ENCODE measurements at regions not wholly inside any gene's neighbourhood (a gene's known extent, or its start where the extent isn't known, plus 50 kb on each side); places are given as distances from the start of the nearest gene placed in this dataset.

DNA sequence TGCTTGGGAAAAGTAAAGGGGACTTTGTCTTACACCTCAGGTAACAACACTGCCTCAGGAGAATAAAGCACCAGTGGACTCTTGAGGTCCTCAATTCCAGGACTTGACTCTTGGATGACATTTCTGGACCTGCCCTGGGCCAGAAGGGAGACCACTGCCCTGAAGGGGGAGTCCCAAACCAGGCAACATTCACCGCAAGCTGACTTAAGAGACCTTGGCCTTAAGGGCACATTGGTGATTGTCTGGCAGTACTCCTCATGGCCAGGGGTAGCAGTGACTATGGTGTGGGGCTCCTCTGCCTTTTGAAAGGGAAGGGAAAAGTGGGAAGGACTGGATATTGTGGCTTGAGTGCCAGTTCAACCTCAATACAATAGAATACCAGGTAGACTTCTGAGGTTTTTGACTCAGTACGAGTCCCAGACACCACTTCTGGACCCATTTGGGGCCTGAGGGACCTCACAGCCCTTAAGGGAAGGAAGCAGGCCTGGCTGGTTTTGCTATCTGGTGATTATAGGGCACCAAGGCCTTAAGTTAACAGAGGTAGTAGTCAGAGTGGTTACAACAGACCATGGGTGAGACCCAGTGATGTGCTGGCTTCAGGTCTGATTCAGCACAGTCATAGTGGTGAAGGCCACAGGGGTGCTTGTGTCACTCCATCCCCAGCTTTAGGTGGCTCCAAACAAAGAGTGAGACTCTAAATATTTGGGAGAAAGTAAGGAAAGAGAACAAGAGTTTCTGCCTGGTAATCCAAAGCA lies 121.2 kb upstream of the TET2 start:
- no peaks in the 10 kb centered on the region for H3K36me3 ChIP-seq (ENCODE audit: control insufficient read depth, insufficient read depth, low read length)
- H3K27ac ChIP-seq (ENCODE audit: low read depth, low read length): no peak overlapping the region
- 100% methylated on average over 1 of the region's 2 CpGs for WGBS (ENCODE audit: insufficient coverage)
- H3K27me3 ChIP-seq (ENCODE audit: control insufficient read depth, insufficient read depth, low read length): no peaks in the 10 kb centered on the region
- H3K4me3 ChIP-seq (ENCODE audit: low read depth, low read length): no peak overlapping the region
- no peaks in the 10 kb centered on the region for H3K4me1 ChIP-seq (ENCODE audit: control insufficient read depth, insufficient read depth, low read length)
- DNase-seq (ENCODE audit: low read depth in 4 of 6, low spot score in 6 of 6): no peak
- peaks cover 2% of the 10 kb centered on the region for H3K9me3 ChIP-seq (ENCODE audit: control insufficient read depth, insufficient read depth, low read length)

DNA sequence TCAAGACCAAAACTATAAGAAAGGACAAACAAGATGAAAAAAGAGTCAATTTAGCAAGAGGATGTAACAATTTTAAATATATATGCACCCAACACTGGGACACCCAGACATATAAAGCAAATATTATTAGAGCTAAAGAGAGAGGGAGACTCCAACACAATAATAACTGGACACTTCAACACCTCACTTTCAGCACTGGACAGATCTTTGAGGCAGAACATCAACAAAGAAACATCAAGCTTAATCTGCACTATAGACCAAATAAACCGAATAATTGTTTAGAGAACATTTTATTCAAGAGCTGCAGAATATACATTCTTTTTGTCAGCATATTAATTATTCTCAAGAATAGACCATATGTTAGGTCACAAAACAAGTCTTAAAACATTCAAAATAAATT lies 109.7 kb upstream of the TET2 start:
- no peak overlapping the region for H3K27ac ChIP-seq (ENCODE audit: low read depth, low read length)
- no peaks in the 10 kb centered on the region for H3K36me3 ChIP-seq (ENCODE audit: control insufficient read depth, insufficient read depth, low read length)
- H3K9me3 ChIP-seq (ENCODE audit: control insufficient read depth, insufficient read depth, low read length): no peaks in the 10 kb centered on the region
- DNase-seq (ENCODE audit: low read depth in 4 of 6, low spot score in 6 of 6): no peak
- no peak overlapping the region for H3K4me3 ChIP-seq (ENCODE audit: low read depth, low read length)
- H3K4me1 ChIP-seq (ENCODE audit: control insufficient read depth, insufficient read depth, low read length): no peaks in the 10 kb centered on the region
- no CpG with 5 or more reads among the region's 1 CpG for WGBS (ENCODE audit: insufficient coverage)
- H3K27me3 ChIP-seq (ENCODE audit: control insufficient read depth, insufficient read depth, low read length): no peaks in the 10 kb centered on the region

DNA sequence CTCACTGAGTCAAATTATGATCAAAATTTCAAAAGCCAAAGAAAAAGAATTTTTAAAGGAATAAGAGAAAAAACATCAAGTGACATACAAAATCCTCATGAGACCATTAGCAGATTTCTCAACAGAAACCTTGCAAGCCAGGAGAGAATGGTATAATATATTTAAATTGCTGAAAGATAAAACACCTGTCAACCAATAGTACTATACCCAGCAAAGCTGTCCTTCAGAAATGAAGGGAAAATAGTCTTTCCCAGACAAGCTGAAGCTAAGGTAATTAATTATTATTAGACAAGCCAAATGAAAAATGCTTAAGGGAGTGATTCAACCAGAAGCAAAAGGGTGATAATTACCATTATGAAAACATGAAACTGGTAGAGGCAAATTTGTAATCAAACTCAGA lies 104.2 kb upstream of the TET2 start:
- Histone ChIP-seq H3K27me3 (ENCODE audit: control insufficient read depth, insufficient read depth, low read length) (no peaks in the 10 kb centered on the region), H3K4me3 (ENCODE audit: low read depth, low read length) (no peak overlapping the region), H3K4me1 (ENCODE audit: control insufficient read depth, insufficient read depth, low read length) (no peaks in the 10 kb centered on the region), H3K36me3 (ENCODE audit: control insufficient read depth, insufficient read depth, low read length) (no peaks in the 10 kb centered on the region), H3K27ac (ENCODE audit: low read depth, low read length) (no peak overlapping the region), H3K9me3 (ENCODE audit: control insufficient read depth, insufficient read depth, low read length) (peaks cover 4% of the 10 kb centered on the region)
- DNase-seq (ENCODE audit: low read depth in 4 of 6, low spot score in 6 of 6): no peak

DNA sequence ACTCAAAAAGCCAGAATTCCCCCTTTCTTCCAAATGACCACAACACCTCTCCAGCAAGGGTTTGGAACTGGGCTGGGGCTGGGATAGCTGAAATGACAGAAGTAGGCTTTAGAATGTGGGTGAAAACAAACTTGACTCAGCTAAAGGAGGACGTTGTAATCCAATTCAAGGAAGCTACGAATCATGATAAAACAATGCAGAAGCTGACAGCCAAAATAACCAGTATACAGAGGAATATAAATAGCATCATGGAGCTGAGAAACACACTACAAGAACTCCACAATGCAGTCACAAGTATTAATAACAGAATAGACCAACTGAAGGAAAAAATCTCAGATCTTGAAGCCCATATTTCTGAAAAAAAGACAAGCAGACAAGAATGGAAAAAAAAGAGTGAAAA lies 95.8 kb upstream of the TET2 start:
- H3K4me1 ChIP-seq (ENCODE audit: control insufficient read depth, insufficient read depth, low read length): no peaks in the 10 kb centered on the region
- no peak for DNase-seq (ENCODE audit: low read depth in 4 of 6, low spot score in 6 of 6)
- no peaks in the 10 kb centered on the region for H3K36me3 ChIP-seq (ENCODE audit: control insufficient read depth, insufficient read depth, low read length)
- H3K9me3 ChIP-seq (ENCODE audit: control insufficient read depth, insufficient read depth, low read length): no peaks in the 10 kb centered on the region
- no peak overlapping the region for H3K27ac ChIP-seq (ENCODE audit: low read depth, low read length)
- no peak overlapping the region for H3K4me3 ChIP-seq (ENCODE audit: low read depth, low read length)
- WGBS (ENCODE audit: insufficient coverage): no CpG with 5 or more reads among the region's 2 CpGs
- no peaks in the 10 kb centered on the region for H3K27me3 ChIP-seq (ENCODE audit: control insufficient read depth, insufficient read depth, low read length)

DNA sequence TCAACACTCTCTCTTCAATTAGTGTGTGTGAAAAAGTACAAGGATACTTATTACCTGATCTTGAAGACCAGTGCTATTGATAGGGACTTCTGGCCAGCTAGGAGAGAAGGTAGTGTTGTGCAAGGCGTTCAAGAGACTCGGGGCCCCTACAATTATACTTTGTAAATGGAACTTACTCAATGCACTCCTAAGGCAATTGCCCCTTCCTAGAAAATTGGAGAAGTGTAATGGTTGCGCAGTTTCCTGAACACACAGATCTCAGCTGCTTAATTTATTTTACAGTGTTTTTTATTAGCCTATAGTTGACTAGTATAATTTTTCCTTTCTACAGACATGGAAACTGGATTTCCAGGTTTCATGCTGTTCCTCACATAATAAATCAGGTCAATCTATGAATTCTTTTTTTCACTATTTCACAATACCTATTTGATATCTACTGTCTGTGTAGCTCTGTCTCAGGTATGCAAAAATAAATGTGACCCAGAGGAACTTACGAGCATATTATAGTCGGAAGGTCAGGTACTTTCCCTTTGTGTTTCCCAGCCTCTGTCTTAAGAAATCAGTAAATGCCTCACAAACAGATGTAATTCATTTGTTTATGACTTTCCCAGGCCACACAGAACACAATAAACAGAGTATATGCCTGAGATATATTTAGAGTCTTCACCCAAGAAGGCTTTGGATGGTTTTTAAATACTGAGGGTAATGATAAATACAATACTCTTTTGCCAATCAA lies 89.1 kb upstream of the TET2 start:
- no peak overlapping the region for H3K4me3 ChIP-seq (ENCODE audit: low read depth, low read length)
- no peaks in the 10 kb centered on the region for H3K27me3 ChIP-seq (ENCODE audit: control insufficient read depth, insufficient read depth, low read length)
- no peak overlapping the region for H3K27ac ChIP-seq (ENCODE audit: low read depth, low read length)
- H3K9me3 ChIP-seq (ENCODE audit: control insufficient read depth, insufficient read depth, low read length): no peaks in the 10 kb centered on the region
- no peaks in the 10 kb centered on the region for H3K4me1 ChIP-seq (ENCODE audit: control insufficient read depth, insufficient read depth, low read length)
- no peaks in the 10 kb centered on the region for H3K36me3 ChIP-seq (ENCODE audit: control insufficient read depth, insufficient read depth, low read length)
- DNase-seq (ENCODE audit: low read depth in 4 of 6, low spot score in 6 of 6): no peak
- WGBS (ENCODE audit: insufficient coverage): 100% methylated on average over 2 of the region's 5 CpGs

DNA sequence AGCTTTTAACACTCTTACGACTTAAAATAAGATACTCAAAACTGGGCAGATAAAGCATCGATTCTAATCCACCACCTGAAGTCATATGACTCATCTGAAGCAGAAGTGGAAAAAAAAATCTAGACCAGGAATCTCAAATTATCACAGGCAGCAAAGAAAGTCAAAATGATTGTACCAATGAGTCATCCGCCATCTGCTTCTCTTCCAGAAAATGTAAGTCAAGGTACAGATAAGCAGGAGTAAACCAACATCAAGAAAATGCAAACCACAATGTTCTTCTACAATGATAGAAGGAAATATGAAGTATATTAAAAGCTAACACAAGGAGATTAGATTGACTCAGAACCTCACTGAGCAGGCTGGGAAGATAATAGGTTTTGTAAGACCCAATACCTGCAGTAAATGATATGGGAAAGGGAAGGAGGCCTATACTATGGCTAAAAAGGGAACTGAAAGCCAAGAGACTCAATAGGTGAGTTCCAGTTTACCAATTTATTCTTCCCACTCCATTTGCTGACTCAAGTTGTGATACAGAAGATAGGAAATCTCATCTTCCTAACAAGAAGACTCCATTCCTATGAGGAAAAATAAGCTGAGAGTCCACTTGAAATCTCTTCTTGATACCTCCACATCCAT lies 88.4 kb upstream of the TET2 start:
- H3K4me1 ChIP-seq (ENCODE audit: control insufficient read depth, insufficient read depth, low read length): no peaks in the 10 kb centered on the region
- no CpG with 5 or more reads among the region's 3 CpGs for WGBS (ENCODE audit: insufficient coverage)
- H3K27me3 ChIP-seq (ENCODE audit: control insufficient read depth, insufficient read depth, low read length): no peaks in the 10 kb centered on the region
- H3K9me3 ChIP-seq (ENCODE audit: control insufficient read depth, insufficient read depth, low read length): no peaks in the 10 kb centered on the region
- H3K4me3 ChIP-seq (ENCODE audit: low read depth, low read length): no peak overlapping the region
- H3K36me3 ChIP-seq (ENCODE audit: control insufficient read depth, insufficient read depth, low read length): no peaks in the 10 kb centered on the region
- no peak overlapping the region for H3K27ac ChIP-seq (ENCODE audit: low read depth, low read length)
- no peak for DNase-seq (ENCODE audit: low read depth in 4 of 6, low spot score in 6 of 6)

DNA sequence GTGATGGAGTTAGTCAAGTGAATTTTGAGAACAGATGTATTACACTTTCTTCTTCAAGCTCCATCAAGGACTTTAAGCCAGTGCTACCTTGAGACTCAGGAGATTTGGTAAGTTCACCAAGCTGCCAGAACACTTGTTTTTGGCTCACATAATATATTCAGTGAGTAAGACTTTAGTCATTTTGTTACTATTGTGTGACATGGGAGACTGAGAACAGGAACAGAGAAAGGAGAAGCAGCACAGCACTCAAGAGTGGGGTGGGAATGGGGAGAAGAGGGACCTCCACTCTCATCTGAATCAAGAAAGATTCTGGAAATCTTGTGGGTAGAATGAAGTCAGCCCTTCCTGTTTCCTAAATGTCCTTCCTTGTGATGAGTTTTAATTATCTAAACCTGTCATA lies 87.3 kb upstream of the TET2 start:
- Histone ChIP-seq H3K36me3 (ENCODE audit: control insufficient read depth, insufficient read depth, low read length) (no peaks in the 10 kb centered on the region), H3K27me3 (ENCODE audit: control insufficient read depth, insufficient read depth, low read length) (no peaks in the 10 kb centered on the region), H3K27ac (ENCODE audit: low read depth, low read length) (no peak overlapping the region), H3K4me1 (ENCODE audit: control insufficient read depth, insufficient read depth, low read length) (no peaks in the 10 kb centered on the region), H3K4me3 (ENCODE audit: low read depth, low read length) (no peak overlapping the region), H3K9me3 (ENCODE audit: control insufficient read depth, insufficient read depth, low read length) (no peaks in the 10 kb centered on the region)
- DNase-seq (ENCODE audit: low read depth in 4 of 6, low spot score in 6 of 6): no peak

DNA sequence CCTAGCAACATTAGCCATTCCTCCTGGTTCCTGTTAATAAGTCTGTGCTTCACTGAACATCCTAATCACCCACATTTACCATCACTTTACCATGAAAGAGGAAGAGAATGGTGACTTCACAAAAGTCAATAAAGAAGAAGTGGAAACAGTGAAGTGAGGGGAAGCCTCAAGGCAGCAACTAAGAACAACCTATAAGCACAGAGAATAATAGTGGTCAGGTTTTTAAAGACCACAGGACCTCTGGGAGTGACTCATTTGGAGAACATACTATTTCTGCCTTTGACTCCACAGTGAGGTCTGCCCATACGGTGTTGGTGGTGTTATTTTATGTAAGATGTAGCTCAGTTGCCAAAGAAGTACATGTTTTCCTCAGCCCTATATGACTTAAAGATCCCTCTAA lies 86.0 kb upstream of the TET2 start:
- no peak overlapping the region for H3K4me3 ChIP-seq (ENCODE audit: low read depth, low read length)
- no peaks in the 10 kb centered on the region for H3K4me1 ChIP-seq (ENCODE audit: control insufficient read depth, insufficient read depth, low read length)
- no peak overlapping the region for H3K27ac ChIP-seq (ENCODE audit: low read depth, low read length)
- H3K9me3 ChIP-seq (ENCODE audit: control insufficient read depth, insufficient read depth, low read length): no peaks in the 10 kb centered on the region
- H3K27me3 ChIP-seq (ENCODE audit: control insufficient read depth, insufficient read depth, low read length): no peaks in the 10 kb centered on the region
- DNase-seq (ENCODE audit: low read depth in 4 of 6, low spot score in 6 of 6): no peak
- H3K36me3 ChIP-seq (ENCODE audit: control insufficient read depth, insufficient read depth, low read length): no peaks in the 10 kb centered on the region
- no CpG with 5 or more reads among the region's 1 CpG for WGBS (ENCODE audit: insufficient coverage)

DNA sequence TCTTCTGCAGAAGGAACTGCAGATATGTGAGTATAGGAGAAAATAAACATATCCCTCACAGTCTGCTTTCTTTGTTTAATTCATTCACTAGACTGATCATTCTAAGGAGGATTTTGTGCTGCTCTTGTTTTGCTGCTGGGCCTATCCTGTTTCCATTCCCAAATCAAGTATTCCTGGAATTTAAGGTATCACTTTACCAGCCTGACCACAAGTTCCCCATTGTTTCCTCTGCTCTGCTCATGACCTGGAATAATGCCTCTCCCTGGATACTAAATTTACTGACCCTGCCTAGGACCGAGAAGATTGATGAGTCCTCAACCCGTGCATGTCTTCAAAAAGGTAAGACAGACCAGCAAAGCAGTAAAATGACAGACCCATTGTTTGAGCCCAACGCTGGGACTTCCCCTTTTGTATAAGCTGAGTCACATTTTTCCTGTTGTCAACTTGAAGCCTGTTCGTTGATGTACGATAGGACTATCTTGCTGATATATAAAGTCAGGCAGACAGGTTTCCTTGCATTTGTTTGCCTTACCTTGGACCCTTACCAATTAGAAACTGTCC lies 85.5 kb upstream of the TET2 start:
- H3K9me3 ChIP-seq (ENCODE audit: control insufficient read depth, insufficient read depth, low read length): no peaks in the 10 kb centered on the region
- WGBS (ENCODE audit: insufficient coverage): 23% methylated on average over 3 of the region's 5 CpGs

More for the DNA sequence above, 85.5 kb upstream of the TET2 start:
- no peak overlapping the region for H3K27ac ChIP-seq (ENCODE audit: low read depth, low read length)
- H3K4me3 ChIP-seq (ENCODE audit: low read depth, low read length): no peak overlapping the region
- DNase-seq (ENCODE audit: low read depth in 4 of 6, low spot score in 6 of 6): no peak
- no peaks in the 10 kb centered on the region for H3K27me3 ChIP-seq (ENCODE audit: control insufficient read depth, insufficient read depth, low read length)
- no peaks in the 10 kb centered on the region for H3K4me1 ChIP-seq (ENCODE audit: control insufficient read depth, insufficient read depth, low read length)
- H3K36me3 ChIP-seq (ENCODE audit: control insufficient read depth, insufficient read depth, low read length): no peaks in the 10 kb centered on the region
